ENCODE measurements at regions not wholly inside any gene's neighbourhood (a gene's known extent, or its start where the extent isn't known, plus 50 kb on each side); places are given as distances from the start of the nearest gene placed in this dataset.

- Histone ChIP-seq H3K9me3 (ENCODE audit: control insufficient read depth, insufficient read depth, low read depth, low read length) (no peaks in the 10 kb centered on the region), H3K4me1 (ENCODE audit: control insufficient read depth, insufficient read depth, low read length) (no peaks in the 10 kb centered on the region), H3K27ac (ENCODE audit: low read length) (no peak overlapping the region), H3K27me3 (ENCODE audit: control insufficient read depth, insufficient read depth, low read length) (no peaks in the 10 kb centered on the region; the same call in 1 of the 2 replicates), H3K36me3 (ENCODE audit: control insufficient read depth, insufficient read depth, low read length) (no peaks in the 10 kb centered on the region), H3K4me3 (ENCODE audit: low read depth in 2 of 2, low read length in 2 of 2) (no peak overlapping the region)
- in situ Hi-C loops (cut with HindIII; ENCODE audit: low pct_unique_long_range_greater_than_20kb, low sequenced_read_pairs) (no loop called here), intact Hi-C loops (cut with micrococcal nuclease; ENCODE audit: unreplicated experiment) (no loop called here)
- ChIA-PET CTCF (no interaction called here), POLR2A (no interaction called here)
- DNase-seq (ENCODE audit: low read depth, low spot score) (no peak), ATAC-seq (no peak)
- no TSS peak for BruUV-seq (replicated peaks)
- TF ChIP-seq CTCF (IDR thresholded peaks at IDR 0.05): no peak
- TF ChIP-seq TCF7L2 (IDR thresholded peaks at IDR 0.05; ENCODE audit: low read depth, low read length): no peak
- no peak for TF ChIP-seq POLR2AphosphoS5 (IDR thresholded peaks at IDR 0.05; ENCODE audit: low read depth, low read length)
- no peak for TF ChIP-seq SIN3A (IDR thresholded peaks at IDR 0.05; ENCODE audit: borderline replicate concordance, insufficient read depth, low read depth, low read length)
- TF ChIP-seq REST (IDR thresholded peaks at IDR 0.05; ENCODE audit: insufficient read depth in 1 of 2, low read depth in 2 of 2, low read length in 1 of 2): no peak
These were observed 1181.3 kb downstream of the BRD1 start for GRCh38 chr22:48646216-48646925.

- no peaks in the 10 kb centered on the region for H3K4me1 ChIP-seq (ENCODE audit: control insufficient read depth, insufficient read depth, low read length)
- TF ChIP-seq POLR2AphosphoS5 (IDR thresholded peaks at IDR 0.05; ENCODE audit: low read depth, low read length) (no peak), SIN3A (IDR thresholded peaks at IDR 0.05; ENCODE audit: borderline replicate concordance, insufficient read depth, low read depth, low read length) (no peak), REST (IDR thresholded peaks at IDR 0.05; ENCODE audit: insufficient read depth in 1 of 2, low read depth in 2 of 2, low read length in 1 of 2) (no peak), TCF7L2 (IDR thresholded peaks at IDR 0.05; ENCODE audit: low read depth, low read length) (no peak)
- H3K27ac ChIP-seq (ENCODE audit: low read length): no peak overlapping the region
- no peaks in the 10 kb centered on the region for H3K9me3 ChIP-seq (ENCODE audit: control insufficient read depth, insufficient read depth, low read depth, low read length)
- DNase-seq (ENCODE audit: low read depth, low spot score) (no peak), ATAC-seq (no peak)
- ChIA-PET POLR2A (no interaction called here), CTCF (no interaction called here)
- H3K4me3 ChIP-seq (ENCODE audit: low read depth in 2 of 2, low read length in 2 of 2): no peak overlapping the region
- intact Hi-C loops (cut with micrococcal nuclease; ENCODE audit: unreplicated experiment) (no loop called here), in situ Hi-C loops (cut with HindIII; ENCODE audit: low pct_unique_long_range_greater_than_20kb, low sequenced_read_pairs) (no loop called here)
- BruUV-seq (replicated peaks): no TSS peak
- H3K27me3 ChIP-seq (ENCODE audit: control insufficient read depth, insufficient read depth, low read length): no peaks in the 10 kb centered on the region; the same call in 1 of the 2 replicates
- no peaks in the 10 kb centered on the region for H3K36me3 ChIP-seq (ENCODE audit: control insufficient read depth, insufficient read depth, low read length)
These were observed 1181.9 kb downstream of the BRD1 start for GRCh38 chr22:48645766-48646165.

All from Panc1 (cell line).